OCI-LY7 (cell line): ENCODE measurements at regions not wholly inside any gene's neighbourhood (a gene's known extent, or its start where the extent isn't known, plus 50 kb on each side); places are given as distances from the start of the nearest gene placed in this dataset.

Source experiments
- BruUV-seq: library from RNA; stranded (reverse); fragments of 400-500 nt; replicated peaks from 2 replicates; lab custom pipeline; 2021; lab: Mats Ljungman, UMichigan
- CTCF ChIA-PET: fragments of 300-600 bp; sonication (Branson Sonifier 250); formaldehyde crosslinking; loops from one replicate; lab custom pipeline; 2022; ENCODE audit warnings: antibody characterized with exemption; ENCODE audit not compliant: unreplicated experiment; lab: Charles Lee
- POLR2A ChIA-PET: fragments of 300-600 bp; sonication (Branson Sonifier 250); formaldehyde crosslinking; loops from one replicate; lab custom pipeline; 2022; ENCODE audit warnings: antibody characterized with exemption; lab: Charles Lee
- DNase-seq: peaks from one replicate; pipeline ENCODE4 v3.0.0-alpha.2; 2015; ENCODE audit warnings: low spot score
- H2AFZ ChIP-seq: fragments of 200-600 bp; sonication (generic), shearing (Covaris generic); 2 replicates; pipeline ENCODE4 v1.6.1; 2014; ENCODE audit warnings: mild to moderate bottlenecking, antibody characterized with exemption, low read length, moderate library complexity
- H3K27ac ChIP-seq: fragments of 200-600 bp; sonication (generic); 2 replicates; pipeline ENCODE4 v1.5.1; 2014; ENCODE audit warnings: mixed run types, low read depth, mild to moderate bottlenecking, moderate library complexity, low read length, inconsistent platforms; ENCODE audit not compliant: poor library complexity, severe bottlenecking
- H3K36me3 ChIP-seq: fragments of 200-600 bp; sonication (generic); 2 replicates; pipeline ENCODE4 v1.6.1; 2014; ENCODE audit warnings: mild to moderate bottlenecking, antibody characterized with exemption, low read length, moderate library complexity, mixed read lengths; ENCODE audit not compliant: insufficient read depth
- H3K4me1 ChIP-seq: fragments of 200-600 bp; sonication (generic); 2 replicates; pipeline ENCODE4 v1.5.1; 2014; ENCODE audit warnings: mild to moderate bottlenecking, low read length; ENCODE audit not compliant: insufficient read depth, poor library complexity, severe bottlenecking
- H3K4me2 ChIP-seq: fragments of 200-600 bp; sonication (generic); 2 replicates; pipeline ENCODE4 v1.6.1; 2014; ENCODE audit warnings: mild to moderate bottlenecking, low read length
- H3K4me3 ChIP-seq: fragments of 200-600 bp; sonication (generic); 2 replicates; pipeline ENCODE4 v1.5.1; 2014; ENCODE audit warnings: mild to moderate bottlenecking, low read depth, low read length; ENCODE audit not compliant: poor library complexity, severe bottlenecking
- H3K79me2 ChIP-seq: fragments of 200-600 bp; sonication (generic); 2 replicates; pipeline ENCODE4 v1.6.1; 2016; ENCODE audit warnings: low read depth, mild to moderate bottlenecking, low read length, moderate library complexity, mixed read lengths; ENCODE audit not compliant: insufficient read depth
- H3K9me2 ChIP-seq: fragments of 200-600 bp; sonication (generic); 2 replicates; pipeline ENCODE4 v1.6.1; 2016; ENCODE audit warnings: mild to moderate bottlenecking, low read length, mixed read lengths; ENCODE audit not compliant: insufficient read depth
- H3K9me3 ChIP-seq: fragments of 200-600 bp; sonication (generic); 2 replicates; pipeline ENCODE4 v1.6.1; 2014; ENCODE audit warnings: mild to moderate bottlenecking, mixed run types, low read length, mixed read lengths
- H4K20me1 ChIP-seq: fragments of 200-600 bp; sonication (generic); 2 replicates; pipeline ENCODE4 v1.6.1; 2014; ENCODE audit warnings: mild to moderate bottlenecking, antibody characterized with exemption, low read length, moderate library complexity, mixed read lengths; ENCODE audit not compliant: insufficient read depth
- CTCF ChIP-seq: fragments of 200-600 bp; sonication (generic); conservative IDR thresholded peaks from 2 replicates; pipeline ENCODE4 v1.5.1; 2014; ENCODE audit warnings: mild to moderate bottlenecking, antibody characterized with exemption, low read length, moderate library complexity, mixed read lengths
- EZH2phosphoT487 ChIP-seq: fragments of 200-600 bp; sonication (generic); IDR thresholded peaks from 2 replicates; pipeline ENCODE4 v1.6.1; 2018; ENCODE audit warnings: low read depth, borderline replicate concordance, mild to moderate bottlenecking, mixed run types, antibody characterized with exemption, low read length, moderate library complexity, mixed read lengths
- intact Hi-C: fragments of 100-400 bp; cut with micrococcal nuclease; formaldehyde crosslinking; loops from one replicate; pipeline ENCODE4 v1.10.0; 2022; ENCODE audit not compliant: unreplicated experiment

- Histone ChIP-seq H3K9me2 (no peaks in the 10 kb centered on the region), H3K9me3 (no peaks in the 10 kb centered on the region), H2AFZ (no peak overlapping the region), H3K79me2 (no peaks in the 10 kb centered on the region), H3K4me2 (no peak overlapping the region), H3K4me1 (no peaks in the 10 kb centered on the region), H3K4me3 (no peak overlapping the region), H3K36me3 (no peaks in the 10 kb centered on the region), H4K20me1 (no peaks in the 10 kb centered on the region), H3K27ac (no peak overlapping the region)
- DNase-seq: no peak
- ChIA-PET POLR2A (interaction anchor here (1.2 kb wide), 1 partner anchor 11 kb away, joined by 3 read pairs; no protein-coding TSS in a partner anchor), CTCF (no interaction called here)
- no TSS peak for BruUV-seq
- TF ChIP-seq CTCF (no peak), EZH2phosphoT487 (no peak)
- intact Hi-C loops: no loop called here
These were observed 145.6 kb downstream of the TDRD15 start for GRCh38 chr2:21269382-21269781.

GRCh38 chr2:21270083-21270491, 146.3 kb downstream of the TDRD15 start:
- no peaks in the 10 kb centered on the region for H3K36me3 ChIP-seq
- H3K9me3 ChIP-seq: no peaks in the 10 kb centered on the region
- H4K20me1 ChIP-seq: no peaks in the 10 kb centered on the region
- POLR2A ChIA-PET: interaction anchor here (0.5 to 0.7 kb wide), 2 partner anchors 64 to 202 kb away, joined by 3 to 4 read pairs; no protein-coding TSS in a partner anchor
- H3K9me2 ChIP-seq: no peaks in the 10 kb centered on the region
- CTCF ChIA-PET: no interaction called here
- no peak for TF ChIP-seq CTCF
- TF ChIP-seq EZH2phosphoT487: no peak
- no peak for DNase-seq
- no peak overlapping the region for H3K27ac ChIP-seq
- H3K79me2 ChIP-seq: no peaks in the 10 kb centered on the region
- no peak overlapping the region for H3K4me3 ChIP-seq
- no TSS peak for BruUV-seq
- no peak overlapping the region for H3K4me2 ChIP-seq
- intact Hi-C loops: no loop called here
- no peak overlapping the region for H2AFZ ChIP-seq
- no peaks in the 10 kb centered on the region for H3K4me1 ChIP-seq

- no peak for TF ChIP-seq EZH2phosphoT487
- H2AFZ ChIP-seq: no peak overlapping the region
- no peaks in the 10 kb centered on the region for H4K20me1 ChIP-seq
- no peaks in the 10 kb centered on the region for H3K4me1 ChIP-seq
- no peaks in the 10 kb centered on the region for H3K9me2 ChIP-seq
- POLR2A ChIA-PET: interaction anchor here (0.5 to 1.1 kb wide), 3 partner anchors 22 to 597 kb away, joined by 3 to 4 read pairs (median 3); no protein-coding TSS in a partner anchor
- intact Hi-C loops: no loop called here
- no peaks in the 10 kb centered on the region for H3K36me3 ChIP-seq
- no peak overlapping the region for H3K4me2 ChIP-seq
- CTCF ChIA-PET: no interaction called here
- no peak overlapping the region for H3K4me3 ChIP-seq
- no peak for DNase-seq
- BruUV-seq: no TSS peak
- H3K27ac ChIP-seq: no peak overlapping the region
- H3K9me3 ChIP-seq: no peaks in the 10 kb centered on the region
- no peaks in the 10 kb centered on the region for H3K79me2 ChIP-seq
These were observed 146.9 kb downstream of the TDRD15 start for GRCh38 chr2:21270708-21271122.
